Fibroblast of villous mesenchyme (primary cell): ENCODE measurements at regions not wholly inside any gene's neighbourhood (a gene's known extent, or its start where the extent isn't known, plus 50 kb on each side); places are given as distances from the start of the nearest gene placed in this dataset.

Experiments used
- DNase-seq: peaks from one replicate; pipeline ENCODE4 v3.0.0-alpha.2; 2010; ENCODE audit warnings: low read depth
- H3K4me3 ChIP-seq: 2 replicates; pipeline ENCODE4 v1.5.1; 2011; ENCODE audit warnings: low read depth, mild to moderate bottlenecking, low read length
- TF ChIP-seq, protein P1 (sequence below): IDR thresholded peaks from 2 replicates; pipeline ENCODE4 v1.5.1; 2012; ENCODE audit warnings: low read depth, mild to moderate bottlenecking, low read length; ENCODE audit not compliant: insufficient read depth

DNA sequence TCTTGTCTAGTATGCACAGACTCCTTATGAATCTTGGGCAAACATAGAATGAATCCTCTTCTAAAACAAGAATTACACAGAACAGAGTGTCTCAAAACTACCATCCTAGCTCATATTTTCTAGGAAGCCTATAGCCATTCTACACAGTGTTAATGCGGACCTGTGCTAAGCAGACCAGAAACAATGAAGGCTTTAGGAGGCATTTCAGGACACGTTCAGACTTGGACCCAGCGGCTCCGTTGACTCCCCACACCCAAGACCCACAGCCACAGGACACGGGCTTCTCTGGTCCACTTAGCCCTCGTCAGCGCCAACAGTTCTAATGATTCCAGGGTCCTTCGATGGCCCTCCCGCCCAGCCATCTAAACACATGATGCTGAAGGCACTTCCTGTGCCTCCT is 182.2 kb downstream of the BCL11A start:
- TF ChIP-seq, protein P1, sequence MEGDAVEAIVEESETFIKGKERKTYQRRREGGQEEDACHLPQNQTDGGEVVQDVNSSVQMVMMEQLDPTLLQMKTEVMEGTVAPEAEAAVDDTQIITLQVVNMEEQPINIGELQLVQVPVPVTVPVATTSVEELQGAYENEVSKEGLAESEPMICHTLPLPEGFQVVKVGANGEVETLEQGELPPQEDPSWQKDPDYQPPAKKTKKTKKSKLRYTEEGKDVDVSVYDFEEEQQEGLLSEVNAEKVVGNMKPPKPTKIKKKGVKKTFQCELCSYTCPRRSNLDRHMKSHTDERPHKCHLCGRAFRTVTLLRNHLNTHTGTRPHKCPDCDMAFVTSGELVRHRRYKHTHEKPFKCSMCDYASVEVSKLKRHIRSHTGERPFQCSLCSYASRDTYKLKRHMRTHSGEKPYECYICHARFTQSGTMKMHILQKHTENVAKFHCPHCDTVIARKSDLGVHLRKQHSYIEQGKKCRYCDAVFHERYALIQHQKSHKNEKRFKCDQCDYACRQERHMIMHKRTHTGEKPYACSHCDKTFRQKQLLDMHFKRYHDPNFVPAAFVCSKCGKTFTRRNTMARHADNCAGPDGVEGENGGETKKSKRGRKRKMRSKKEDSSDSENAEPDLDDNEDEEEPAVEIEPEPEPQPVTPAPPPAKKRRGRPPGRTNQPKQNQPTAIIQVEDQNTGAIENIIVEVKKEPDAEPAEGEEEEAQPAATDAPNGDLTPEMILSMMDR, result no peak
- no peak for DNase-seq
- H3K4me3 ChIP-seq, result no peak overlapping the region

DNA sequence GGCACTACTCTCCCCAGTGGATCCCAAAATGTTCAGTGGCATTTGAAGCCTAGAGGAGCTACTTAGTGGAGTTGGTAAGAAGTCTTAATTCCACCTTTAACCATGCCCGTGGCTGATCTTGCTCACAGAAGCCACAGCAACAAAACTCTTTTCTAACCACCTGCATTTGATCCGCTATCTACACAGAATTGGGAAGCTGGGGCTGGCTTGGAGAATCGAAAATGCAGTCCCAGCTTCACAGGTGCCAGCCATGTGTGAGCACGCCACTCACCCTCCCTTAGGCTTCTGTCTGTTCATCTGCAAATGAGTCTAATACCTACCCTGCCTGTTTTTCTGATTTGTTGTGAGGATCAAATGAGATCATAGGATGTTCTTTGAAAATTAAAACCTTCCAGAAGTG is 182.6 kb downstream of the BCL11A start:
- H3K4me3 ChIP-seq, result no peak overlapping the region
- TF ChIP-seq, protein P1, result no peak
- no peak for DNase-seq

DNA sequence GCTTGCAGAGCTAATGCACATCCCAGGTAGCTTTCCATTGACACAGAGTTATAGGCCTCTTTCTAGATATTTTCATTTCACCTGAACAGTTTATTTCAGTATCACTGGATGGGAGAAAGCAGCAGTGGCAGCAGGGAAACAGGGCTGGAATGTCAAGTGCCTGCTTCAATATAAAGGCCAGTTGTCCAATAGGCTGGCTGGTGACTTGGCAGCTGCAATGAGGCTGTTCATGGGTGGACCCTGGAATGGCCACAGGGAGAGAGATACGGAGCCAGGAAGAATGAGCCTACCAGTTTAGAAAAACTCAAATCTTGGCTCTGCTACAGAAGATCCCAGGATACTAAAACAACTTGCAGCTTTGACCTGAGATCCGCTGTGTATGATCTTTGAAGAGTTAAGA is 185.0 kb downstream of the BCL11A start:
- DNase-seq, result no peak
- TF ChIP-seq, protein P1, result no peak
- H3K4me3 ChIP-seq, result no peak overlapping the region

DNA sequence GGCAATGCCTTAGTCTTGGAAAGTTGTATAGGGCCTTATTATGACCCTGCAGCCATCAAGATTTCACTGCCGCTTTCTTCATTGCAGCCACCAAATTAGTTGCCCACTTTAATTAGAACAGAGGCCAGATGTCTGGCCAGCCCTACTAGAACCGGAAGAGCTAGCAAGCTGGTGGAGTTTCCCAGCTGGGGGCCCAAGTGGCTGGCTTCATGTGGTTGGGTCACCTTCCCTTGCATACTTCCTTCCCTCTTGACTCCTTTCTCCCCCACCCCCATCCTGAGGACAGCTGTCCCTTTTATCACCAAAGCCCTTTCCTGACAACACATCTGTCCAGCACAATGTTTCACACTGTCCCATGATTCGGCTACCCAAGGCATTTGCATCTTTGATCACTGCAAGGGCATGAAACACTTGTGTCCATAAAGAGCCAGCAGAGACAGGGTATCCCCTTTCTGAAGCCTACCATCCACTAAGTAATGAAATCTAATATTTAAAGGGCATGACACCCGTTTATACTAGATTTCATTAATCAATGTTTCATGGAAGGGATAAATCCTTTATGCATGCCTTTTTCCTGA is 187.2 kb downstream of the BCL11A start:
- DNase-seq, result no peak
- no peak overlapping the region for H3K4me3 ChIP-seq
- TF ChIP-seq, protein P1, result no peak

DNA sequence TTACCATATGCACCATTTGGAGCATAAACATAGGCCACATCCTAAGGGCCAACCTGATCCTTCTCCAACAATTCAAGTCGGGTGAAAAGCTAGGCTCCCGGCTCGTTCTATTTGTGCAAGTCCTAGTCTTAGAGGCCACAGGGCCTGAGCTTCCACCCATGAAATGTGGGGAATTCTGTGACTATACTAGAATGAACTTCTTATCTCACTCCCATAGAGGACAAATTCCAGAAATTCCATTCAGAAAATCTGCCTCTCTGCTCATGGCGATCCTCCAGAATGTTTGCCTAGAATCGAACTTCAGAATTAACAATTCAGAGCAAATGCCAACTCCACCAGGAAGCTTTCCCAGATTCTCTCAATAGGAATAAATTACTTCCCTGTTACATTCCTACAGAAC is 187.9 kb downstream of the BCL11A start:
- TF ChIP-seq, protein P1, result no peak
- H3K4me3 ChIP-seq, result no peak overlapping the region
- DNase-seq, result no peak

DNA sequence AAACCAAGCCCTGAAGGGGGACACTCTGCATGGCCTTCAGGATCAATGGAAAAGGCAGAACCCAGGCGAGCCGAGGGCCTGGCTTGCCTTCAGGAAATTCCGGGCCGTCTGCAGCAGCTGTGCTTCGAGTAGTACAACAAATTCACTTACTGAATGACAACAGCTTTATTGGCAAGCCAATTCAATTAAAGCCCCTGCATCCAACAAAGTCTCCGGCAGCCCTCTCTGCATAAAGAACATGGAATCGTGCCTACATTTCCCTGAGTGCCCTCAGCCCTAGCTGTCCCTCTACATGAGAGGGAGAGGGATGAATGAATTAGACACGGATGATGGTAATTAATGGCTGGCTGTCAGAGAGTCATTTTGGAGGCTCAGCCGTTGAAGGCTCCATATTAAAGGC is 189.0 kb downstream of the BCL11A start:
- DNase-seq, result no peak
- no peak overlapping the region for H3K4me3 ChIP-seq
- TF ChIP-seq, protein P1, result no peak

DNA sequence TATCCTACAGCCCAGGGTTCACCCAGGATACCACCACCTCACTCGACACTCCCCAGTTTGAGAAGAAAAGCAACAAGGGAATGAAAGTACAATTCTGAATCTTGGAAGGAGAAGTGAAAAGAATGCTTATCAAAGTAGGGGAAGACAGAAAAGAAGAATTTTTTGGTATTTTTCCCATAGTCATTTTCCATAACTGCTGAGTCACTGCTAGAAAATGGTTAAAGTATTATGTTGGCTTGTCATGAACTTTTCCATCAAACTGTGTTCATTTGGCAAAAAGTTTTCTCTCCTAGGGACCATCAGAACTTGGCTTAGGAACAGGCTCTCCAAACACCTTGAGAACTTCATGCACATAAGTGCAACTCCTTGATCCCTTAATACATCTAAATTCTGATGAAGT is 192.0 kb downstream of the BCL11A start:
- TF ChIP-seq, protein P1, result no peak
- H3K4me3 ChIP-seq, result no peak overlapping the region
- DNase-seq, result no peak
